Osteoblast (primary cell): ENCODE measurements at regions not wholly inside any gene's neighbourhood (a gene's known extent, or its start where the extent isn't known, plus 50 kb on each side); places are given as distances from the start of the nearest gene placed in this dataset.
"Not testable (repeated sequence)": the region's sequence is repeated elsewhere in the genome, so short reads cannot be mapped to it uniquely, and the experiment has no call there.

ENCODE experiments used
- DNase-seq: peaks from one replicate; pipeline ENCODE4 v3.0.0; 2011; ENCODE audit warnings: low spot score, mixed read lengths; ENCODE audit not compliant: insufficient read length; ENCODE audit errors: missing footprints
- H2AFZ ChIP-seq: 2 replicates; pipeline ENCODE4 v1.6.0; 2011; ENCODE audit warnings: mild to moderate bottlenecking, low read length
- H3K27ac ChIP-seq: 2 replicates; pipeline ENCODE4 v1.5.1; 2011; ENCODE audit warnings: mild to moderate bottlenecking, low read depth, low read length, moderate library complexity
- H3K27me3 ChIP-seq: 2 replicates; pipeline ENCODE4 v1.6.0; 2012; ENCODE audit warnings: mild to moderate bottlenecking, control low read depth, inconsistent platforms, low read length, moderate library complexity; ENCODE audit not compliant: insufficient read depth
- H3K36me3 ChIP-seq: 2 replicates; pipeline ENCODE4 v1.5.1; 2011; ENCODE audit warnings: mild to moderate bottlenecking, low read length, control low read depth, moderate library complexity; ENCODE audit not compliant: insufficient read depth
- H3K4me1 ChIP-seq: 2 replicates; pipeline ENCODE4 v1.5.1; 2011; ENCODE audit warnings: mild to moderate bottlenecking, low read length, control low read depth, moderate library complexity; ENCODE audit not compliant: insufficient read depth
- H3K4me2 ChIP-seq: 2 replicates; pipeline ENCODE4 v1.6.0; 2011; ENCODE audit warnings: mild to moderate bottlenecking, low read length; ENCODE audit not compliant: insufficient read depth
- H3K4me3 ChIP-seq: fragments of 200-600 bp; sonication (generic); 3 replicates; pipeline ENCODE4 v1.5.1; 2012; ENCODE audit warnings: mild to moderate bottlenecking, low read length, inconsistent platforms; ENCODE audit not compliant: insufficient read depth
- H3K79me2 ChIP-seq: 2 replicates; pipeline ENCODE4 v1.6.0; 2012; ENCODE audit warnings: mild to moderate bottlenecking, low read length, control low read depth, inconsistent platforms; ENCODE audit not compliant: insufficient read depth
- H3K9me3 ChIP-seq: 2 replicates; pipeline ENCODE4 v1.5.1; 2011; ENCODE audit warnings: low read depth, low read length, control low read depth
- H4K20me1 ChIP-seq: 2 replicates; pipeline ENCODE4 v1.6.0; 2012; ENCODE audit warnings: mild to moderate bottlenecking, low read length, control low read depth; ENCODE audit not compliant: insufficient read depth
- CTCF ChIP-seq: IDR thresholded peaks from 2 replicates; pipeline ENCODE4 v1.5.1; 2011; ENCODE audit warnings: mild to moderate bottlenecking, low read depth, low read length, moderate library complexity; ENCODE audit errors: extremely low read depth

- Histone ChIP-seq H2AFZ (no peak overlapping the region), H3K4me1 (no peaks in the 10 kb centered on the region), H4K20me1 (no peaks in the 10 kb centered on the region), H3K9me3 (no peaks in the 10 kb centered on the region), H3K4me2 (no peak overlapping the region), H3K79me2 (no peaks in the 10 kb centered on the region), H3K27me3 (no peaks in the 10 kb centered on the region), H3K36me3 (no peaks in the 10 kb centered on the region), H3K4me3 (no peak overlapping the region), H3K27ac (no peak overlapping the region)
- DNase-seq: peak; percentile 5
- TF ChIP-seq CTCF: no peak
Measured at GRCh38 chr18:40250236-40250635, 1704.8 kb upstream of the PIK3C3 start.

GRCh38 chr18:40249390-40250080, 1705.5 kb upstream of the PIK3C3 start:
- TF ChIP-seq CTCF: no peak
- no peak overlapping the region for H3K4me2 ChIP-seq
- no peaks in the 10 kb centered on the region for H4K20me1 ChIP-seq
- no peak for DNase-seq
- H3K36me3 ChIP-seq: no peaks in the 10 kb centered on the region
- no peak overlapping the region for H3K4me3 ChIP-seq
- no peak overlapping the region for H2AFZ ChIP-seq
- no peaks in the 10 kb centered on the region for H3K9me3 ChIP-seq
- no peaks in the 10 kb centered on the region for H3K27me3 ChIP-seq
- H3K4me1 ChIP-seq: no peaks in the 10 kb centered on the region
- no peak overlapping the region for H3K27ac ChIP-seq
- no peaks in the 10 kb centered on the region for H3K79me2 ChIP-seq

GRCh38 chr18:40245612-40246011, 1709.4 kb upstream of the PIK3C3 start:
- H4K20me1 ChIP-seq, H3K9me3 ChIP-seq: not testable (repeated sequence)

GRCh38 chr18:40243607-40244006, 1711.4 kb upstream of the PIK3C3 start:
- H3K27me3 ChIP-seq: no peaks in the 10 kb centered on the region
- DNase-seq: no peak
- no peaks in the 10 kb centered on the region for H3K36me3 ChIP-seq
- H3K4me1 ChIP-seq: no peaks in the 10 kb centered on the region
- no peak overlapping the region for H2AFZ ChIP-seq
- no peak for TF ChIP-seq CTCF
- H3K9me3 ChIP-seq: no peaks in the 10 kb centered on the region
- H3K4me3 ChIP-seq: no peak overlapping the region
- no peak overlapping the region for H3K4me2 ChIP-seq
- no peaks in the 10 kb centered on the region for H4K20me1 ChIP-seq
- H3K79me2 ChIP-seq: no peaks in the 10 kb centered on the region
- H3K27ac ChIP-seq: no peak overlapping the region

More at GRCh38 chr18:40245612-40246011, 1709.4 kb upstream of the PIK3C3 start:
- H3K79me2 ChIP-seq, H3K4me3 ChIP-seq, H3K27me3 ChIP-seq, H3K27ac ChIP-seq, H3K4me1 ChIP-seq, DNase-seq, H3K36me3 ChIP-seq, H3K4me2 ChIP-seq, H2AFZ ChIP-seq: not testable (repeated sequence)
